ENCODE measurements at regions not wholly inside any gene's neighbourhood (a gene's known extent, or its start where the extent isn't known, plus 50 kb on each side); places are given as distances from the start of the nearest gene placed in this dataset.

DNA sequence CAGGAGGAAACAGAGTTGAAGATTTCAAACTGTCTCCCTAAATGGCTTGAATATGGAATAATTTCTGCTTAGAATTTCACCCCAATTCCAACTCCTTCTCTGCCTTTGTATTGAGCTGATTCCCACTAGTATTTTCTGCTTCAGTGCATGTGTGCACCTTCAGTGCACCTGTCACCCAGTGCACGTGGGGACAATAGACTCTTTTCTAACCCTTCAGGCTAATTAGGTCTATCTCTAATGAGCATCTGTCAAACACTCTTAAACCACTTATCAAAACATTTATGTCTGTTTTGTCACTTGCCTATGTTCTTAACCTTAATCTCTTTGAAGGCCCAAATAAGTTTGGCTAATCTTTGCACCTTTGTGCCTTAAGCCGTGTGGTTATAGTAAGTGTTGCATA, 232.0 kb upstream of the NETO1 start:
- WGBS, 2 donors = 68 to 70% methylated on average over 2 of the region's 2 CpGs
- no peak overlapping the region for H3K4me3 ChIP-seq (ENCODE audit: low read depth, poor library complexity, severe bottlenecking)
- intact Hi-C loops (cut with DNase I; ENCODE audit: low total_unique reads) = no loop called here
- TF ChIP-seq POLR2A (IDR thresholded peaks at IDR 0.05) = no peak
- TF ChIP-seq, protein P1, sequence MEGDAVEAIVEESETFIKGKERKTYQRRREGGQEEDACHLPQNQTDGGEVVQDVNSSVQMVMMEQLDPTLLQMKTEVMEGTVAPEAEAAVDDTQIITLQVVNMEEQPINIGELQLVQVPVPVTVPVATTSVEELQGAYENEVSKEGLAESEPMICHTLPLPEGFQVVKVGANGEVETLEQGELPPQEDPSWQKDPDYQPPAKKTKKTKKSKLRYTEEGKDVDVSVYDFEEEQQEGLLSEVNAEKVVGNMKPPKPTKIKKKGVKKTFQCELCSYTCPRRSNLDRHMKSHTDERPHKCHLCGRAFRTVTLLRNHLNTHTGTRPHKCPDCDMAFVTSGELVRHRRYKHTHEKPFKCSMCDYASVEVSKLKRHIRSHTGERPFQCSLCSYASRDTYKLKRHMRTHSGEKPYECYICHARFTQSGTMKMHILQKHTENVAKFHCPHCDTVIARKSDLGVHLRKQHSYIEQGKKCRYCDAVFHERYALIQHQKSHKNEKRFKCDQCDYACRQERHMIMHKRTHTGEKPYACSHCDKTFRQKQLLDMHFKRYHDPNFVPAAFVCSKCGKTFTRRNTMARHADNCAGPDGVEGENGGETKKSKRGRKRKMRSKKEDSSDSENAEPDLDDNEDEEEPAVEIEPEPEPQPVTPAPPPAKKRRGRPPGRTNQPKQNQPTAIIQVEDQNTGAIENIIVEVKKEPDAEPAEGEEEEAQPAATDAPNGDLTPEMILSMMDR (IDR thresholded peaks at IDR 0.05) = no peak
- DNase-seq (ENCODE audit: low spot score in 2 of 2) = no peak

DNA sequence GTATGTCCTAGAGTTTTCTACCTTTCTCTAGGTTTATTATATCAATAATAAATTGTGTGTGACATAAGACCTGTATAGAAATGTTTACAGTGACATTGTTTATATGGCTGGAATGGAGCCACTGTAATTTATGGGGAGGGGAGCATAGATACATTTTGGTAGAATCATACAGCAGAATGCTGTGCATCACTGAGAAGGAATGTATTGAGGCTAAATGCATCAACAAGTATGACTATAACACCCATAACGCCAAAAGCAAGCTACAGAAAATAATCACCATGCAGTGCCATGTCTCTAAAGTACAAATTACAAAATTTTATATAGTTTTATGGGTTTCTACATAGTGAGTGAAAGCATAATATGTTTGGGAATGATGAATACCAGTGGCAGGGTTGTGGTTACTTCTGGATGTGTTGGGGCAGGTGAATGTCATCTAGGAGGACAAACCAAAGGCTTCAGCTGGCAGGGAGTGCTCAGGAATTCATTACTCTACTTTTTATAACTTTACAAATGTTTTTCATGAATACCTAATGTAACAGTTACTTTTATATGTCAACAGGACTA, 226.0 kb upstream of the NETO1 start:
- intact Hi-C loops (cut with DNase I; ENCODE audit: low total_unique reads) = no loop called here
- DNase-seq (ENCODE audit: low spot score in 2 of 2) = no peak
- 67 to 68% methylated on average over 1 of the region's 1 CpG for WGBS, 2 donors
- TF ChIP-seq, protein P1 (IDR thresholded peaks at IDR 0.05) = no peak
- no peak for TF ChIP-seq POLR2A (IDR thresholded peaks at IDR 0.05)
- H3K4me3 ChIP-seq (ENCODE audit: low read depth, poor library complexity, severe bottlenecking) = no peak overlapping the region

DNA sequence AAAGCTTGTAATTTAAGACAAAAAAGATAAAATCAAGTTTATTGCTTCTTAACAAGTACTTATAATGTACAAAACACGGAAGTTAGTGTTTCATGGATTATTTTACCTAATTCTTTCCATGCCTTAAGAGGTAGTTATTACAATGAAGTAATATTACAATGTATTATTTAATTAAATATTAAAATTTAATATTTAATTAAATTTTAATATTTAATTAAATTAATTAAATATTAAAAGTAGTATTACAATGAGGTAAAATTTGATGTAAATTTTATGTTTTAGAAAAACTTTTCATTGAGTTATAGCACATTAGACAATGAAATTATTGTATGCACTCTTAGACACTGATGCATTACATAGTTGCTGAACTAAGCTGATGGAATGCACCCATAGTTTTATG, 220.7 kb upstream of the NETO1 start:
- TF ChIP-seq, protein P1 (IDR thresholded peaks at IDR 0.05) = no peak
- TF ChIP-seq POLR2A (IDR thresholded peaks at IDR 0.05) = no peak
- WGBS, 2 donors = 84 to 89% methylated on average over 1 of the region's 1 CpG
- intact Hi-C loops (cut with DNase I; ENCODE audit: low total_unique reads) = no loop called here

DNA sequence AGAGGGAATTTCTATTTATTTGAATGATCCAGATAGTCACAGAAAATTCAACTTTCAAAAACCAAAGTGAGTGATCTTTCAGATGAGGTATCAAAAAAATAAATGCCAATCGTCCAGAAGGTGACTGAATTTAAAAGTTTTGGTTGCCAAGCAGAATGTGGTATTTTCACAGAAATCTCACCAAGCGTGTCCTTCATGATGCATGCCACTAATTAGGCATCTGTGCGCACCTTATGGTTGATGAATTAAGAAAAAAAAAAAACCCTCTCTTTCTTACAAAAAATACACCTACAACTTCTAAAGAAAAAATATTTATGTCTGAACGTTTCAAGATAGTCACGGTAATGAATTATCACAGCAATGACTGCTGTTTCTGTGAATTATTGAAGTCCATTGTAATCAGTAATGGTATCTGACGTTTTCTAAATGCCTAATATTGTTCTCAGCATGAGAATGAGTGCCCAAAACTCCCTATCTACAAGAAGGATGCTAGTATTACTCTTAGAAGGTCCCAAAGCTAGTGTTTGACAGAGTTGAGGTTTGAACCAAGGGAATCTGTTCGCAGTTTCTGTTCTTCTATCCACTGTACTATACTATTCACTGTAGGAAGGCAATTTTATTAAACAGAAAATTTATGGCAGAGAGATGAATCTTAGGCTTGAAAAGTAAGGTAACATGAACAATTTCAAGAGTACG, 219.6 kb upstream of the NETO1 start:
- intact Hi-C loops (cut with DNase I; ENCODE audit: low total_unique reads) = no loop called here
- no peak overlapping the region for H3K4me3 ChIP-seq (ENCODE audit: low read depth, poor library complexity, severe bottlenecking)
- 68 to 80% methylated on average over 8 of the region's 8 CpGs for WGBS, 2 donors
- DNase-seq (ENCODE audit: low spot score in 2 of 2) = no peak
- no peak for TF ChIP-seq POLR2A (IDR thresholded peaks at IDR 0.05)
- TF ChIP-seq, protein P1 (IDR thresholded peaks at IDR 0.05) = no peak

More for the DNA sequence above, 220.7 kb upstream of the NETO1 start:
- DNase-seq (ENCODE audit: low spot score in 2 of 2) = no peak
- H3K4me3 ChIP-seq (ENCODE audit: low read depth, poor library complexity, severe bottlenecking) = no peak overlapping the region

DNA sequence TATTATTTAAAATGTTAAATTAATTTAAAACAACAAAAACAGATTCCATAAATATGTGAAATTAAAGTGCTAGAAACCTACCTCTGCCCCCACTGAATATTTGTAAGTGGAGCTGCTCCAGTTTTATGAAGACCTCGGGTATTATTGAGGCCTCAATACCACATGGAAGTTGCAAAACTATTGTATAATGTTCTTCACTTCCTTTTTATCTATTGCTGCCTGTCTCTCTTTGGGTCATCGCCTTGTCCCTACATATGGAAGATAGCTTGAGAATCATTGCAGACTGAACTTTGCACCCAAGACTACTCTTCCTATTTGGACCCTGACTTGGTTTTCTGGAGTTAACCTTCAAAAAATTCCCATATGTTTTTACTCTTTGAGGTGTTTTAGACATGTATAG, 212.1 kb upstream of the NETO1 start:
- H3K4me3 ChIP-seq (ENCODE audit: low read depth, poor library complexity, severe bottlenecking) = no peak overlapping the region
- 81 to 82% methylated on average over 2 of the region's 2 CpGs for WGBS, 2 donors
- DNase-seq (ENCODE audit: low spot score in 2 of 2) = no peak
- TF ChIP-seq, protein P1 (IDR thresholded peaks at IDR 0.05) = no peak
- no peak for TF ChIP-seq POLR2A (IDR thresholded peaks at IDR 0.05)
- intact Hi-C loops (cut with DNase I; ENCODE audit: low total_unique reads) = no loop called here
